ENCODE measurements at regions not wholly inside any gene's neighbourhood (a gene's known extent, or its start where the extent isn't known, plus 50 kb on each side); places are given as distances from the start of the nearest gene placed in this dataset.

DNA sequence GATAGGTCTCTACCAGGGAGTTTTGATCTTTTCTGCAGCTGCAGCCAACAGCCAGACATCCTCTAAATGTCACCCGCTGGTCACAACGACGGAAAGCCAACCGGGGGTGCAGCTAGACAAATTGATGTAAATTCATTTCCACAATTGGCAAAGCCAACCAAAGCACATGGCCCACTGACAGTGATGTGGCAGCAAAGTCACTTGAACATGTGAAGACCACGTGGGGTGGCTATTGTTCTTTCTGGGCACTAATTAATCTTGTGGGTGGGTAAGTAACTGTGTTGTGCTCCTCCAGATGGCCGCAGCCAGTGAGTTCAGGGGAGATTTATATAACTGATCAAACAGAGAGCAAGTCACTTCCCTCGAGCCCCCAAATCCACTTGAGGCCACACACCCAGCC, 354.1 kb downstream of the ANKRD30A start:
- ChIA-PET CTCF (no interaction called here), POLR2A (no interaction called here)
- TF ChIP-seq CTBP1 (IDR thresholded peaks at IDR 0.05; ENCODE audit: borderline replicate concordance), result no peak
- TF ChIP-seq FOXM1 (IDR thresholded peaks at IDR 0.05; ENCODE audit: borderline replicate concordance), result no peak
- TF ChIP-seq SP1 (IDR thresholded peaks at IDR 0.05), result no peak
- no peak for TF ChIP-seq FOXA1 (IDR thresholded peaks at IDR 0.05)
- no peak for TF ChIP-seq BHLHE40 (IDR thresholded peaks at IDR 0.05; ENCODE audit: borderline replicate concordance)
- TF ChIP-seq LEF1 (IDR thresholded peaks at IDR 0.05; ENCODE audit: borderline replicate concordance), result no peak
- TF ChIP-seq TARDBP (IDR thresholded peaks at IDR 0.05), result no peak
- TF ChIP-seq ZNF384 (IDR thresholded peaks at IDR 0.05), result no peak
- no peak for TF ChIP-seq NFRKB (IDR thresholded peaks at IDR 0.05)
- TF ChIP-seq L3MBTL2 (conservative IDR thresholded peaks at IDR 0.05), result no peak
- no peak for TF ChIP-seq ARNT (IDR thresholded peaks at IDR 0.05)
- TF ChIP-seq ELF4 (IDR thresholded peaks at IDR 0.05), result no peak
- no peak for TF ChIP-seq SUZ12 (IDR thresholded peaks at IDR 0.05)
- no peak for TF ChIP-seq HDGF (IDR thresholded peaks at IDR 0.05; ENCODE audit: borderline replicate concordance)
- TF ChIP-seq FOXK2 (IDR thresholded peaks at IDR 0.05), result no peak
- TF ChIP-seq, protein P1, sequence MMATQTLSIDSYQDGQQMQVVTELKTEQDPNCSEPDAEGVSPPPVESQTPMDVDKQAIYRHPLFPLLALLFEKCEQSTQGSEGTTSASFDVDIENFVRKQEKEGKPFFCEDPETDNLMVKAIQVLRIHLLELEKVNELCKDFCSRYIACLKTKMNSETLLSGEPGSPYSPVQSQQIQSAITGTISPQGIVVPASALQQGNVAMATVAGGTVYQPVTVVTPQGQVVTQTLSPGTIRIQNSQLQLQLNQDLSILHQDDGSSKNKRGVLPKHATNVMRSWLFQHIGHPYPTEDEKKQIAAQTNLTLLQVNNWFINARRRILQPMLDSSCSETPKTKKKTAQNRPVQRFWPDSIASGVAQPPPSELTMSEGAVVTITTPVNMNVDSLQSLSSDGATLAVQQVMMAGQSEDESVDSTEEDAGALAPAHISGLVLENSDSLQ (IDR thresholded peaks at IDR 0.05), result no peak
- DNase-seq (ENCODE audit: extremely low spot score), result no peak

DNA sequence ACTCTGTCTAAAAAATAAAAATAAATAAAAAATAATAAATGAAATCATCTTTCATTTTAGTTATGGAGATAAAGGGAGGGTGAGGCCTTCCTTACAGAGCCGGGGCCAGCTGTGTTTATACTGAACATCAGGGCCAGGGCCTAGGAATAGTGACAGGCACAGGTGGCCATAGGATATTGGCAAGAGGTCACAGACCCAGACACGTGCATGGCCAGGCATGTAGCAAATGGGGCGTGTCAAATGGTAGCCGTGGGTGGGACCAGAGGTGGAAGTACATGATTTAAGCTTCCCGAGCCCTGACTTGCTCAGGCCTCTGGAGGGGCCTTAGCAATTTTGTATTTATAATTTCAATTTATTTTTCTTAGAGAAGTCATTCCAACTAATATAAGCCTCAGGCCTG, 353.0 kb downstream of the ANKRD30A start:
- no peak for DNase-seq (ENCODE audit: extremely low spot score)
- TF ChIP-seq ARNT (IDR thresholded peaks at IDR 0.05), result no peak
- no peak for TF ChIP-seq ZNF384 (IDR thresholded peaks at IDR 0.05)
- no peak for TF ChIP-seq HDGF (IDR thresholded peaks at IDR 0.05; ENCODE audit: borderline replicate concordance)
- TF ChIP-seq LEF1 (IDR thresholded peaks at IDR 0.05; ENCODE audit: borderline replicate concordance), result no peak
- TF ChIP-seq FOXM1 (IDR thresholded peaks at IDR 0.05; ENCODE audit: borderline replicate concordance), result no peak
- TF ChIP-seq SUZ12 (IDR thresholded peaks at IDR 0.05), result no peak
- TF ChIP-seq, protein P1 (IDR thresholded peaks at IDR 0.05), result no peak
- no peak for TF ChIP-seq FOXA1 (IDR thresholded peaks at IDR 0.05)
- TF ChIP-seq ELF4 (IDR thresholded peaks at IDR 0.05), result no peak
- TF ChIP-seq FOXK2 (IDR thresholded peaks at IDR 0.05), result no peak
- no peak for TF ChIP-seq SP1 (IDR thresholded peaks at IDR 0.05)
- TF ChIP-seq NFRKB (IDR thresholded peaks at IDR 0.05), result no peak
- no peak for TF ChIP-seq CTBP1 (IDR thresholded peaks at IDR 0.05; ENCODE audit: borderline replicate concordance)
- TF ChIP-seq BHLHE40 (IDR thresholded peaks at IDR 0.05; ENCODE audit: borderline replicate concordance), result no peak
- no peak for TF ChIP-seq TARDBP (IDR thresholded peaks at IDR 0.05)
- TF ChIP-seq L3MBTL2 (conservative IDR thresholded peaks at IDR 0.05), result no peak
- CTCF ChIA-PET, result no interaction called here
- POLR2A ChIA-PET, result no interaction called here

DNA sequence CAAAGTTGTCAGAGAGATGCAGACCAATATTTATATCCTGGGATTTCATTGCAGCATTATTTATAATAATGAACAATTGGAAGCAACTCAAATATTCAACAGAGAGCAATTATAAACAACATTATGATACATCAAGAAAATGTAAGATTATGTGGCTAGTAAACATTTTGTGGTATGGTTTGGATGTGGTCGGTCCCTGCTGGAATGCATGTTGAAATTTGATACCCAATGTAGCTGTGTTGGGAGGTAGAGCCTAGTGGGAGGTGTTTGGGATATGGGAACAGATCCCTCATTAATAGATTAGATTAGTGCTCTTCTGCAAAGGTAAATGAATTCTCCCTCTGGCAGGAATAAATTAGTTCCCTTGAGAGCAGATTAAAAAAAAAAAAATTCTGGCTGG, 350.9 kb downstream of the ANKRD30A start:
- DNase-seq (ENCODE audit: extremely low spot score), result no peak
- TF ChIP-seq FOXM1 (IDR thresholded peaks at IDR 0.05; ENCODE audit: borderline replicate concordance) (no peak), FOXA1 (IDR thresholded peaks at IDR 0.05) (no peak), LEF1 (IDR thresholded peaks at IDR 0.05; ENCODE audit: borderline replicate concordance) (no peak), ELF4 (IDR thresholded peaks at IDR 0.05) (no peak), FOXK2 (IDR thresholded peaks at IDR 0.05) (no peak)
- POLR2A ChIA-PET, result no interaction called here
- CTCF ChIA-PET, result interaction anchor here (0.6 kb wide), 1 partner anchor 255 kb away, joined by 3 read pairs; no protein-coding TSS in a partner anchor

DNA sequence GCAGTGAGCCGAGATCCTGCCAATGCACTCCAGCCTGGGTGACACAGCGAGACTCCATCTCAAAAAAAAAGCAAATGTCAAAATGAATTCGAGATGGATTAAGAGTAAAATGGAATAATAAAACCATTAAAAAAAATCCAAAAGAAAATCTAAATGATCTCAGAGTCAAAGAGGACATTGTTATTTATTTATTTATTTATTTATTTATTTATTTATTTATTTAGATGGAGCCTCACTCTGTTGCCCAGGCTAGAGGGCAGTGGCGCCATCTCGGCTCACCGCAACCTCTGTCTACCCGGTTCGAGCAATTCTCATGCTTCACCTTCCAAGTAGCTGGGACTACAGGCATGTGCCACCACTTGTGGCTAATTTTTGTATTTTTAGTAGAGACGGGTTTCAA, 349.2 kb downstream of the ANKRD30A start:
- POLR2A ChIA-PET, result no interaction called here

DNA sequence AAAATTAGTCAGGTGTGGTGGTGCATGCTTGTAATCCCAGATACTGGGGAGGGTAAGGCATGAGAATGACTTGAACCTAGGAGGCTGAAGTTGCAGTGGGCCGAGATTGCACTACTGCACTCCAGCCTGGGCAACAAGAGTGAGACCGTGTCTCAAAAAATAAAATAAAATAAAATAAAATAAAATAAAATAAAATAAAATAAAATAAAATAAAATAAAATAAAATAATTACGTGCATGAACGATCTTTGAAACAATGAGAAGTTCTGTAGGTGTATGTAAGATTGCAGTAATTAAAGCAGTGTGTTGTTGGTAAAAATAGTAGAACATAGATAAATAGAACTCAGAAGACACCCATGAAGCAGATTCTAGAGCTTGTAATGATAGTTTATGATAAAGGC, 348.5 kb downstream of the ANKRD30A start:
- ChIA-PET POLR2A (no interaction called here), CTCF (no interaction called here)
- TF ChIP-seq ARNT (IDR thresholded peaks at IDR 0.05) (no peak), CTBP1 (IDR thresholded peaks at IDR 0.05; ENCODE audit: borderline replicate concordance) (no peak), TARDBP (IDR thresholded peaks at IDR 0.05) (no peak), FOXA1 (IDR thresholded peaks at IDR 0.05) (no peak), ZNF384 (IDR thresholded peaks at IDR 0.05) (no peak), SUZ12 (IDR thresholded peaks at IDR 0.05) (no peak), NFRKB (IDR thresholded peaks at IDR 0.05) (no peak), HDGF (IDR thresholded peaks at IDR 0.05; ENCODE audit: borderline replicate concordance) (no peak), SP1 (IDR thresholded peaks at IDR 0.05) (no peak), BHLHE40 (IDR thresholded peaks at IDR 0.05; ENCODE audit: borderline replicate concordance) (no peak), ELF4 (IDR thresholded peaks at IDR 0.05) (no peak), FOXK2 (IDR thresholded peaks at IDR 0.05) (no peak), LEF1 (IDR thresholded peaks at IDR 0.05; ENCODE audit: borderline replicate concordance) (no peak), L3MBTL2 (conservative IDR thresholded peaks at IDR 0.05) (no peak), FOXM1 (IDR thresholded peaks at IDR 0.05; ENCODE audit: borderline replicate concordance) (no peak)
- TF ChIP-seq, protein P1 (IDR thresholded peaks at IDR 0.05), result no peak
- no peak for DNase-seq (ENCODE audit: extremely low spot score)

More for the DNA sequence above, 349.2 kb downstream of the ANKRD30A start:
- TF ChIP-seq HDGF (IDR thresholded peaks at IDR 0.05; ENCODE audit: borderline replicate concordance) (no peak), FOXK2 (IDR thresholded peaks at IDR 0.05) (no peak), L3MBTL2 (conservative IDR thresholded peaks at IDR 0.05) (no peak), LEF1 (IDR thresholded peaks at IDR 0.05; ENCODE audit: borderline replicate concordance) (no peak)
- CTCF ChIA-PET, result no interaction called here
- no peak for DNase-seq (ENCODE audit: extremely low spot score)

DNA sequence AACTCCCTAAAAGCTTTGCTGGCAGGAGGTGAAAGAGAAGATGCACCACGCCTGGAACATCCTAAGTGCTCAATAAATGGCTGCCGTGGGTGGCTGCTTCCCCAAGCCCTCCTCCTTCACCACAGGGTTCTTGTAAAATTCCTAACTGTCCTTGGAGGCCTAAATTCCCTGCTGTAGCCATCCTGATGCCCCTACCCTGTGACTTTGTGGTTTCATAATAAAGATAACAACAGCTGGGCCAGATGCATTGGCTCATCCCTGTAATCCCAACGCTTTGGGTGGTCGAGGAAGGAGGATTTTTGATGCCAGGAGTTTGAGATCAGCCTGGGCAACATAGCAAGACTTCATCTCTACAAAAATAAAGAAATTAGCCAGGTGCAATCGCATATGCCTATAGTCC, 341.8 kb downstream of the ANKRD30A start:
- TF ChIP-seq ZNF384 (IDR thresholded peaks at IDR 0.05) (no peak), ARNT (IDR thresholded peaks at IDR 0.05) (no peak), FOXM1 (IDR thresholded peaks at IDR 0.05; ENCODE audit: borderline replicate concordance) (no peak), LEF1 (IDR thresholded peaks at IDR 0.05; ENCODE audit: borderline replicate concordance) (no peak), FOXA1 (IDR thresholded peaks at IDR 0.05) (no peak), HDGF (IDR thresholded peaks at IDR 0.05; ENCODE audit: borderline replicate concordance) (no peak), FOXK2 (IDR thresholded peaks at IDR 0.05) (no peak), SUZ12 (IDR thresholded peaks at IDR 0.05) (no peak), ELF4 (IDR thresholded peaks at IDR 0.05) (no peak), L3MBTL2 (conservative IDR thresholded peaks at IDR 0.05) (no peak), SP1 (IDR thresholded peaks at IDR 0.05) (no peak)
- TF ChIP-seq, protein P1 (IDR thresholded peaks at IDR 0.05), result no peak
- ChIA-PET POLR2A (no interaction called here), CTCF (no interaction called here)
- no peak for DNase-seq (ENCODE audit: extremely low spot score)
